ENCODE measurements at regions not wholly inside any gene's neighbourhood (a gene's known extent, or its start where the extent isn't known, plus 50 kb on each side); places are given as distances from the start of the nearest gene placed in this dataset.

- no peaks in the 10 kb centered on the region for H3K9me3 ChIP-seq (ENCODE audit: control insufficient read depth, low read depth, low read length)
- H3K9me3 Mint-ChIP-seq = peaks cover 0 to 10% of the 10 kb centered on the region in 2 experiments; a peak in 4 of 5 replicates
Observed at GRCh38 chr4:152128356-152128755, 367.5 kb upstream of the GATB start.

More at GRCh38 chr4:152128356-152128755, 367.5 kb upstream of the GATB start:
- no peaks in the 10 kb centered on the region for H3K23me2 ChIP-seq (ENCODE audit: insufficient read length, low read depth, low read length, poor library complexity, severe bottlenecking)
- Mint-ChIP-seq H3K4me3 (no peak overlapping the region), H3K27ac (no peak overlapping the region), H3K36me3 (ENCODE audit: insufficient read depth in 1 of 3, low read depth in 3 of 3) (no peaks in the 10 kb centered on the region; a peak in 1 of 7 replicates), H3K27me3 (ENCODE audit: low read depth) (peaks cover 1% of the 10 kb centered on the region; the same call in 1 of the 2 replicates), H3K4me1 (no peaks in the 10 kb centered on the region)
- no peak overlapping the region for H2BK20ac ChIP-seq (ENCODE audit: low read depth, low read length, poor library complexity, severe bottlenecking)
- H3T11ph ChIP-seq (ENCODE audit: low read length) = no peak overlapping the region
- no peak overlapping the region for H2AFZ ChIP-seq (ENCODE audit: low read length)
- no peak overlapping the region for H3K18ac ChIP-seq (ENCODE audit: insufficient read length, low read depth, low read length)
- DNase-seq = no peak
- H4K8ac ChIP-seq (replicated peaks; ENCODE audit: insufficient read length, low read depth, low read length) = no peak overlapping the region
- H3K56ac ChIP-seq (ENCODE audit: insufficient read length, low read depth, low read length) = no peak overlapping the region
- no peak overlapping the region for H3K23ac ChIP-seq (ENCODE audit: insufficient read length, low read depth, low read length)
- no peak overlapping the region for H2BK5ac ChIP-seq (ENCODE audit: insufficient read length, low read length)
- H3K14ac ChIP-seq (ENCODE audit: insufficient read depth, low read length) = no peak overlapping the region
- H3K9ac ChIP-seq (ENCODE audit: extremely low read depth, insufficient read length, low read length) = no peak overlapping the region
- no peaks in the 10 kb centered on the region for H4K20me1 ChIP-seq (ENCODE audit: control insufficient read depth, insufficient read depth, insufficient read length)
- no peak overlapping the region for H2BK15ac ChIP-seq (ENCODE audit: low read depth, low read length)
- H3K4me2 ChIP-seq (ENCODE audit: insufficient read depth, insufficient read length, low read length) = no peak overlapping the region
- WGBS (ENCODE audit: extremely low coverage, insufficient read length, low lambda C conversion rate) = no CpG with 5 or more reads among the region's 1 CpG
- no peaks in the 10 kb centered on the region for H3K79me1 ChIP-seq (ENCODE audit: insufficient read depth, low read depth, low read length, poor library complexity, severe bottlenecking)
- H3K27me3 ChIP-seq (ENCODE audit: insufficient read depth, low read length) = no peaks in the 10 kb centered on the region
- TF ChIP-seq CTCF (conservative IDR thresholded peaks at IDR 0.05) = no peak
- no peaks in the 10 kb centered on the region for H3K79me2 ChIP-seq (ENCODE audit: insufficient read depth, low read length)
- no peaks in the 10 kb centered on the region for H3K4me1 ChIP-seq (ENCODE audit: insufficient read depth, low read length)
- H2BK120ac ChIP-seq (ENCODE audit: low read depth, low read length, poor library complexity, severe bottlenecking) = no peak overlapping the region
- no peak overlapping the region for H2BK12ac ChIP-seq (ENCODE audit: insufficient read length, low read depth, low read length)
- no peak overlapping the region for H4K5ac ChIP-seq (ENCODE audit: insufficient read length, low read depth, low read length)
- H4K91ac ChIP-seq (ENCODE audit: insufficient read length, low read depth, low read length) = no peak overlapping the region
- H2AK5ac ChIP-seq (ENCODE audit: insufficient read length, low read length) = no peak overlapping the region
- no peak overlapping the region for H3K27ac ChIP-seq (ENCODE audit: insufficient read length, low read depth, low read length)
- H3K4ac ChIP-seq (ENCODE audit: low read depth, low read length) = no peak overlapping the region
